ENCODE measurements at regions not wholly inside any gene's neighbourhood (a gene's known extent, or its start where the extent isn't known, plus 50 kb on each side); places are given as distances from the start of the nearest gene placed in this dataset.

DNA sequence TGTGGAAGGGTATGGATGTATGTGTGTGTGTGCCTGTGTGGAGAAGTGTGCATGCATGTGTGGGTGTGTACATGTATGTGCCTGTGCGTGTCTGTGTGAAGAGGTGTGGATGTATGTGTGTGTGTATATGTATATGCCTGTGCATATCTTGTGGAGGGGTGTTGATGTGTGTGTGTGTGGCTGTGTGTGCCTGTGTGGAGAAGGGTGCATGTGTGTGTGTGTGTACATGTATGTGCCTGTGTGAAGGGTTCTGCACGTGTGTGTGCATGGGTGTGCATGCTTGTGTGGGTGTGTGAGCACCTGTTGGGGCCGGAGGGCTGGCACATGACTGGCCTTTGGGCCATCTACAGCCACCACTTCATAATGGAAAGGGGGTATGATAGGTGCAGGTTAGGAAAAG lies 291.4 kb downstream of the IRX2 start:
- no peaks in the 10 kb centered on the region for H3K9me3 ChIP-seq
- no peak for DNase-seq
- H3K4me3 ChIP-seq: no peak overlapping the region
- H3K36me3 ChIP-seq (replicated peaks in 1 of 2; ENCODE audit: insufficient read depth in 1 of 2, low read depth in 2 of 2): no peaks in the 10 kb centered on the region
- H3K27me3 ChIP-seq: no peaks in the 10 kb centered on the region
- 27 to 65% methylated on average over 3 of the region's 3 CpGs for WGBS, 2 donors
- no peak overlapping the region for H3K27ac ChIP-seq
- no peak for ATAC-seq
- intact Hi-C loops (cut with DNase I): no loop called here
- H3K4me1 ChIP-seq: no peaks in the 10 kb centered on the region
- TF ChIP-seq CTCF (IDR thresholded peaks at IDR 0.05) (no peak), POLR2A (IDR thresholded peaks at IDR 0.05) (no peak)

DNA sequence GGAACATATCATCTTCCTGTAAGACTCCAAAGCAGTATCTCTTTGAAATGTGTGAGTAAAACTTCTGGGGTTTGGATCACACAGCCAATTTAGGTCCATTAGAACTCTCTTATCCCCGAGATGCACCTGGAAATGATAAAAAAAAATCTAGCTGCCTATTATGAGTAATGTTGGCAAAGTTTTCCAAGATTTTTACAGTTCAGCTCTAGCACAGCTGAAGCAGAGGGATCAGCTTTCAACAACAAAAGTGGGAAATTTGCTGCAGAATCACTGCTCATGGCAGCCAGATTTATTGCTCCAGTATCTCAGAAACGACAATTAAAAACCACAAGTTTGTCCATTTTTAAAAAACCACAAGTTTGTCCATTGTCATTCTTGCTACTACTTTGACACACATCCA lies 292.2 kb downstream of the IRX2 start:
- ATAC-seq (no peak), DNase-seq (no peak)
- intact Hi-C loops (cut with DNase I): no loop called here
- WGBS, 2 donors: 26 to 30% methylated on average over 2 of the region's 2 CpGs
- Histone ChIP-seq H3K27ac (no peak overlapping the region), H3K36me3 (replicated peaks in 1 of 2; ENCODE audit: insufficient read depth in 1 of 2, low read depth in 2 of 2) (no peaks in the 10 kb centered on the region), H3K4me3 (no peak overlapping the region), H3K27me3 (no peaks in the 10 kb centered on the region), H3K4me1 (no peaks in the 10 kb centered on the region), H3K9me3 (no peaks in the 10 kb centered on the region)
- TF ChIP-seq POLR2A (IDR thresholded peaks at IDR 0.05) (no peak), CTCF (IDR thresholded peaks at IDR 0.05) (no peak)

GRCh38 chr5:2455878-2456277 lies 295.6 kb downstream of the IRX2 start:
- no peaks in the 10 kb centered on the region for H3K9me3 ChIP-seq
- no peak overlapping the region for H3K4me3 ChIP-seq
- H3K4me1 ChIP-seq: no peaks in the 10 kb centered on the region
- H3K27ac ChIP-seq: no peak overlapping the region
- 46 to 70% methylated on average over 3 of the region's 3 CpGs for WGBS, 2 donors
- TF ChIP-seq CTCF (IDR thresholded peaks at IDR 0.05): no peak
- TF ChIP-seq POLR2A (IDR thresholded peaks at IDR 0.05): no peak
- no peak for ATAC-seq
- intact Hi-C loops (cut with DNase I): no loop called here
- no peak for DNase-seq
- H3K36me3 ChIP-seq (replicated peaks in 1 of 2; ENCODE audit: insufficient read depth in 1 of 2, low read depth in 2 of 2): no peaks in the 10 kb centered on the region
- no peaks in the 10 kb centered on the region for H3K27me3 ChIP-seq

DNA sequence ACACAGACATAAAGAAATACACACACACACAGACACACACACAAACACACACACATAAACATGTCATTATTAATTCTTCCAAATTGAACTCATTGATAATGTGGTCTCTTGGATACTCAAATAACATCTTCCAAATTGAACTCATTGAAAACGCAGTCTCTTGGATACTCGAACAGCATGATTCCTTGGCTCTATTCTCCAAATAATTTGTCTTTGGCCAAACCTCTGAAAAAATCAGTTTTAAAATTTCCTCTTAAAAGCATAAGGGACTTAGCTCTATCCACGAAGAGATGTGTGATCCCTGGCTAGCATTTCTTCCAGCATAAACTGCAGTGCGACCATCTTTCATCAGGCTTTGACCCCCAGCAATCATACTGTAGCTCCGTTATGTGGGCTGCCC lies 296.6 kb downstream of the IRX2 start:
- Histone ChIP-seq H3K9me3 (no peaks in the 10 kb centered on the region), H3K4me1 (no peaks in the 10 kb centered on the region), H3K36me3 (replicated peaks in 1 of 2; ENCODE audit: insufficient read depth in 1 of 2, low read depth in 2 of 2) (no peaks in the 10 kb centered on the region), H3K4me3 (no peak overlapping the region), H3K27me3 (no peaks in the 10 kb centered on the region), H3K27ac (no peak overlapping the region)
- DNase-seq (no peak), ATAC-seq (no peak)
- WGBS, 2 donors: 72 to 73% methylated on average over 5 of the region's 5 CpGs
- TF ChIP-seq CTCF (IDR thresholded peaks at IDR 0.05): no peak
- TF ChIP-seq POLR2A (IDR thresholded peaks at IDR 0.05): no peak
- intact Hi-C loops (cut with DNase I): no loop called here

GRCh38 chr5:2453781-2454180 lies 297.7 kb downstream of the IRX2 start:
- H3K9me3 ChIP-seq: no peaks in the 10 kb centered on the region
- no peak overlapping the region for H3K4me3 ChIP-seq
- 77 to 81% methylated on average over 3 of the region's 3 CpGs for WGBS, 2 donors
- no peaks in the 10 kb centered on the region for H3K27me3 ChIP-seq
- intact Hi-C loops (cut with DNase I): no loop called here
- H3K27ac ChIP-seq: no peak overlapping the region
- ATAC-seq (no peak), DNase-seq (no peak)
- H3K36me3 ChIP-seq (replicated peaks in 1 of 2; ENCODE audit: insufficient read depth in 1 of 2, low read depth in 2 of 2): no peaks in the 10 kb centered on the region
- TF ChIP-seq POLR2A (IDR thresholded peaks at IDR 0.05): no peak
- H3K4me1 ChIP-seq: no peaks in the 10 kb centered on the region

Measured in body of pancreas (tissue), 4 donors.